CD14-positive monocyte (primary cell): ENCODE measurements at regions not wholly inside any gene's neighbourhood (a gene's known extent, or its start where the extent isn't known, plus 50 kb on each side); places are given as distances from the start of the nearest gene placed in this dataset.

Source experiments
- DNase-seq, 3 donors: peaks; one replicate each; pipeline ENCODE4 v3.0.0-alpha.2; 2011 to 2022
- H2AFZ ChIP-seq: 2 replicates; pipeline ENCODE4 v1.6.0; 2012; ENCODE audit warnings: mild to moderate bottlenecking, low read depth, low read length, inconsistent platforms; ENCODE audit not compliant: insufficient read depth, poor library complexity, severe bottlenecking
- H3K27ac ChIP-seq, 2 donors: 1 replicate in 1 of 2; 2 replicates in 1 of 2; pipeline ENCODE4 v1.5.1; 2012 to 2013; ENCODE audit warnings: low read length in 2 of 2, control low read depth in 1 of 2, inconsistent platforms in 1 of 2, low read depth in 1 of 2, mild to moderate bottlenecking in 1 of 2
- H3K27me3 ChIP-seq, 2 donors: one replicate each; pipeline versions ENCODE4 v1.6.0 to v1.6.1; 2011 to 2013; ENCODE audit warnings: low read length in 2 of 2; ENCODE audit not compliant: control insufficient read depth in 2 of 2, insufficient read depth in 2 of 2
- H3K36me3 ChIP-seq, 2 donors: replicated peaks in 1 of 2; 1 replicate in 1 of 2; 2 replicates in 1 of 2; pipeline versions ENCODE4 v1.5.1 to v1.6.1; 2012 to 2013; ENCODE audit warnings: low read length in 2 of 2, control low read depth in 1 of 2, inconsistent platforms in 1 of 2, mild to moderate bottlenecking in 1 of 2; ENCODE audit not compliant: insufficient read depth in 2 of 2, control insufficient read depth in 1 of 2
- H3K4me1 ChIP-seq, 2 donors: 1 replicate in 1 of 2; 2 replicates in 1 of 2; pipeline versions ENCODE4 v1.5.1 to v1.6.1; 2012 to 2013; ENCODE audit warnings: low read length in 2 of 2, control low read depth in 1 of 2, inconsistent platforms in 1 of 2, mild to moderate bottlenecking in 1 of 2, moderate library complexity in 1 of 2; ENCODE audit not compliant: insufficient read depth in 2 of 2, control insufficient read depth in 1 of 2
- H3K4me2 ChIP-seq: replicated peaks from 2 replicates; pipeline ENCODE3; 2012; ENCODE audit warnings: low read length, moderate library complexity, mild to moderate bottlenecking; ENCODE audit not compliant: poor library complexity, severe bottlenecking; ENCODE audit errors: extremely low read depth
- H3K4me3 ChIP-seq, 3 experiments: fragments of 200-600 bp in 1 of 3; sonication (generic) in 1 of 3; replicated peaks in 1 of 3; 1 replicate in 2 of 3; 2 replicates in 1 of 3; pipeline ENCODE4 v1.5.1; 2011 to 2013; ENCODE audit warnings: low read length in 3 of 3, mild to moderate bottlenecking in 3 of 3, control low read depth in 2 of 3, low read depth in 2 of 3, inconsistent platforms in 1 of 3, moderate library complexity in 1 of 3
- H3K79me2 ChIP-seq: 2 replicates; pipeline ENCODE4 v1.6.0; 2012; ENCODE audit warnings: mild to moderate bottlenecking, control low read depth, inconsistent platforms, low read length, moderate library complexity; ENCODE audit not compliant: insufficient read depth
- H3K9ac ChIP-seq: 2 replicates; pipeline ENCODE4 v1.6.0; 2017; ENCODE audit warnings: low read length, mild to moderate bottlenecking; ENCODE audit not compliant: insufficient read depth, poor library complexity, severe bottlenecking
- H3K9me3 ChIP-seq, 2 donors: replicated peaks in 1 of 2; 1 replicate in 1 of 2; 2 replicates in 1 of 2; pipeline versions ENCODE4 v1.5.1 to v1.6.1; 2012 to 2013; ENCODE audit warnings: low read length in 2 of 2, control low read depth in 1 of 2; ENCODE audit not compliant: control insufficient read depth in 1 of 2, insufficient read depth in 1 of 2
- H4K20me1 ChIP-seq: 2 replicates; pipeline ENCODE4 v1.6.0; 2012; ENCODE audit warnings: mild to moderate bottlenecking, low read length, control low read depth, moderate library complexity; ENCODE audit not compliant: insufficient read depth
- H3K27ac Mint-ChIP-seq, 7 donors: one replicate each; pipeline ENCODE4 v1.8.0; 2020; ENCODE audit warnings: mild to moderate bottlenecking in 7 of 7, mixed read lengths in 7 of 7, moderate library complexity in 6 of 7, inconsistent platforms in 2 of 7
- H3K27me3 Mint-ChIP-seq, 3 donors: one replicate each; pipeline ENCODE4 v1.8.0; 2021 to 2022; ENCODE audit warnings: low read depth in 3 of 3, mild to moderate bottlenecking in 3 of 3, mixed read lengths in 3 of 3, moderate library complexity in 3 of 3, inconsistent platforms in 1 of 3
- H3K36me3 Mint-ChIP-seq, 2 donors: one replicate each; pipeline ENCODE4 v1.8.0; 2020; ENCODE audit warnings: mixed read lengths in 2 of 2, inconsistent platforms in 1 of 2, mild to moderate bottlenecking in 1 of 2
- H3K4me1 Mint-ChIP-seq: one replicate; pipeline ENCODE4 v1.8.0; 2020; ENCODE audit warnings: mild to moderate bottlenecking, mixed read lengths
- H3K4me3 Mint-ChIP-seq, 2 donors: one replicate each; pipeline ENCODE4 v1.8.0; 2020; ENCODE audit warnings: mild to moderate bottlenecking in 2 of 2, mixed read lengths in 2 of 2, moderate library complexity in 1 of 2
- H3K9me3 Mint-ChIP-seq, 7 donors: one replicate each; pipeline ENCODE4 v1.8.0; 2020 to 2022; ENCODE audit warnings: mixed read lengths in 7 of 7, mild to moderate bottlenecking in 6 of 7, moderate library complexity in 6 of 7, inconsistent platforms in 2 of 7
- CTCF ChIP-seq: fragments of 200-600 bp; IDR thresholded peaks from one replicate; pipeline ENCODE4 v1.8.0; 2022; ENCODE audit warnings: antibody characterized with exemption, mild to moderate bottlenecking
- WGBS: methylation state at CpG from one replicate; pipeline ENCODE4 v1.1.5; 2013; ENCODE audit warnings: missing lambda C conversion rate; ENCODE audit not compliant: insufficient coverage; 5-methylcytosine and 5-hydroxymethylcytosine counted together
- intact Hi-C, 2 donors: fragments of 100-400 bp; cut with micrococcal nuclease; formaldehyde crosslinking; loops; one replicate each; pipeline versions ENCODE4 v1.15.0 to v1.15.1; 2023

GRCh38 chr6:127015858-127016257, 102.6 kb upstream of the RSPO3 start:
- Histone ChIP-seq H2AFZ (no peak overlapping the region), H3K36me3 (no peaks in the 10 kb centered on the region), H3K9me3 (no peaks in the 10 kb centered on the region), H3K79me2 (no peaks in the 10 kb centered on the region), H3K27me3 (no peaks in the 10 kb centered on the region), H3K9ac (no peak overlapping the region), H3K4me2 (no peak overlapping the region), H3K4me3 (no peak overlapping the region), H3K4me1 (no peaks in the 10 kb centered on the region), H4K20me1 (no peaks in the 10 kb centered on the region), H3K27ac (no peak overlapping the region)
- TF ChIP-seq CTCF = no peak
- no peaks in the 10 kb centered on the region for H3K27me3 Mint-ChIP-seq
- DNase-seq = no peak
- no peak overlapping the region for H3K27ac Mint-ChIP-seq
- no peaks in the 10 kb centered on the region for H3K4me1 Mint-ChIP-seq
- H3K4me3 Mint-ChIP-seq = no peak overlapping the region
- H3K36me3 Mint-ChIP-seq = no peaks in the 10 kb centered on the region
- intact Hi-C loops = no loop called here
- no peaks in the 10 kb centered on the region for H3K9me3 Mint-ChIP-seq

- Mint-ChIP-seq H3K4me3 (no peak overlapping the region), H3K27ac (no peak overlapping the region), H3K4me1 (no peaks in the 10 kb centered on the region), H3K27me3 (no peaks in the 10 kb centered on the region), H3K9me3 (no peaks in the 10 kb centered on the region), H3K36me3 (no peaks in the 10 kb centered on the region)
- no peaks in the 10 kb centered on the region for H3K79me2 ChIP-seq
- H3K4me1 ChIP-seq = no peaks in the 10 kb centered on the region
- no peak overlapping the region for H3K4me2 ChIP-seq
- no peaks in the 10 kb centered on the region for H3K27me3 ChIP-seq
- H4K20me1 ChIP-seq = no peaks in the 10 kb centered on the region
- WGBS = no CpG with 5 or more reads among the region's 1 CpG
- no peak for TF ChIP-seq CTCF
- H3K27ac ChIP-seq = no peak overlapping the region
- no peak overlapping the region for H2AFZ ChIP-seq
- no peak overlapping the region for H3K4me3 ChIP-seq
- no peaks in the 10 kb centered on the region for H3K9me3 ChIP-seq
- H3K36me3 ChIP-seq = no peaks in the 10 kb centered on the region
- intact Hi-C loops = no loop called here
- H3K9ac ChIP-seq = no peak overlapping the region
- no peak for DNase-seq
These were observed 98.6 kb upstream of the RSPO3 start for GRCh38 chr6:127019828-127020227.
